Gastrocnemius medialis (tissue), 4 donors: ENCODE measurements at regions not wholly inside any gene's neighbourhood (a gene's known extent, or its start where the extent isn't known, plus 50 kb on each side); places are given as distances from the start of the nearest gene placed in this dataset.

ENCODE experiments used
- POLR2A ChIP-seq, 2 donors: fragments of 450-650 bp; IDR thresholded peaks; one replicate each; pipeline ENCODE4 v1.6.1; 2017; ENCODE audit warnings: antibody characterized with exemption in 2 of 2, mild to moderate bottlenecking in 2 of 2, moderate library complexity in 2 of 2
- TF ChIP-seq, protein P1 (sequence below), 5 experiments: fragments of 450-650 bp in 3 of 5; fragments of 200-600 bp in 2 of 5; sonication (generic) in 2 of 5; IDR thresholded peaks in 4 of 5; conservative IDR thresholded peaks in 1 of 5; 1 replicate in 4 of 5; 2 replicates in 1 of 5; pipeline ENCODE4 v1.5.1; 2016 to 2019; ENCODE audit warnings: antibody characterized with exemption in 5 of 5, mild to moderate bottlenecking in 3 of 5, moderate library complexity in 3 of 5

DNA sequence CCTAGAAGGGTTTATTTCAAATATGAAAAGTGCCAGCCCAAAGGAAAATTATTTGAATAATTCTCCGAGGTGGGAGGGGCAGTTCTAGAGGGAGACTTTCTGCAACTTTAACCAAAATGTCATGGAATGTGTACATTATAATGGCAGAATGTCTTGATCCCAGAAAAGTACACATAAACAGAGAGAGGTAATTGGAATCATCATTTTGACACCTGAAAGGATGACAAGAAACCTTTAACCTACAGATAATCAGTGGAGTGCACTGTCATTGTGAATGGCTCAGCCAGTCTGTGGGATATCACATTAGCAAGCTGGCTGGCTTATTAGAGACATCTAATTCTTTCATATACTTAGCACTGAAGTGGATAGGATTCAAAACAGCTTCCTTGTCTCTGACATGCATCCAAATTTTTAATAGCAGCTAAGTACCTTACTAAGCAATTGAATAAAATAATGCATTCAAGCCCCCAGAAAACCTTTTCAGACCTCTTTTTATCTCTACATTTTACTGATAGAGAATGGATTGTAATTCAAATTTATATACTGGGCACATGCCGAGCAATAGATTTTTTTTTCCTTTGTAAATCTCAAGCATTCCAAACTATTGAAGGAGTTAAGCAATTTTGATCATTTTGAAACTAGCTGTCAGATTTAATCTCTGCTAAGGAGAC is 468.6 kb downstream of the COG6 start:
- TF ChIP-seq, protein P1, sequence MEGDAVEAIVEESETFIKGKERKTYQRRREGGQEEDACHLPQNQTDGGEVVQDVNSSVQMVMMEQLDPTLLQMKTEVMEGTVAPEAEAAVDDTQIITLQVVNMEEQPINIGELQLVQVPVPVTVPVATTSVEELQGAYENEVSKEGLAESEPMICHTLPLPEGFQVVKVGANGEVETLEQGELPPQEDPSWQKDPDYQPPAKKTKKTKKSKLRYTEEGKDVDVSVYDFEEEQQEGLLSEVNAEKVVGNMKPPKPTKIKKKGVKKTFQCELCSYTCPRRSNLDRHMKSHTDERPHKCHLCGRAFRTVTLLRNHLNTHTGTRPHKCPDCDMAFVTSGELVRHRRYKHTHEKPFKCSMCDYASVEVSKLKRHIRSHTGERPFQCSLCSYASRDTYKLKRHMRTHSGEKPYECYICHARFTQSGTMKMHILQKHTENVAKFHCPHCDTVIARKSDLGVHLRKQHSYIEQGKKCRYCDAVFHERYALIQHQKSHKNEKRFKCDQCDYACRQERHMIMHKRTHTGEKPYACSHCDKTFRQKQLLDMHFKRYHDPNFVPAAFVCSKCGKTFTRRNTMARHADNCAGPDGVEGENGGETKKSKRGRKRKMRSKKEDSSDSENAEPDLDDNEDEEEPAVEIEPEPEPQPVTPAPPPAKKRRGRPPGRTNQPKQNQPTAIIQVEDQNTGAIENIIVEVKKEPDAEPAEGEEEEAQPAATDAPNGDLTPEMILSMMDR (IDR thresholded peaks at IDR 0.05 in 4 of 5, conservative IDR thresholded peaks at IDR 0.05 in 1 of 5), result no peak
- TF ChIP-seq POLR2A (IDR thresholded peaks at IDR 0.05), result no peak
